Epidermal melanocyte (primary cell): ENCODE measurements at regions not wholly inside any gene's neighbourhood (a gene's known extent, or its start where the extent isn't known, plus 50 kb on each side); places are given as distances from the start of the nearest gene placed in this dataset.
A peak's percentile ranks its signal among the peaks of the same experiment; 100 is the strongest.

Source experiments
- DNase-seq: peaks from one replicate; pipeline ENCODE4 v3.0.0; 2011; ENCODE audit warnings: low spot score; ENCODE audit not compliant: insufficient read length

DNA sequence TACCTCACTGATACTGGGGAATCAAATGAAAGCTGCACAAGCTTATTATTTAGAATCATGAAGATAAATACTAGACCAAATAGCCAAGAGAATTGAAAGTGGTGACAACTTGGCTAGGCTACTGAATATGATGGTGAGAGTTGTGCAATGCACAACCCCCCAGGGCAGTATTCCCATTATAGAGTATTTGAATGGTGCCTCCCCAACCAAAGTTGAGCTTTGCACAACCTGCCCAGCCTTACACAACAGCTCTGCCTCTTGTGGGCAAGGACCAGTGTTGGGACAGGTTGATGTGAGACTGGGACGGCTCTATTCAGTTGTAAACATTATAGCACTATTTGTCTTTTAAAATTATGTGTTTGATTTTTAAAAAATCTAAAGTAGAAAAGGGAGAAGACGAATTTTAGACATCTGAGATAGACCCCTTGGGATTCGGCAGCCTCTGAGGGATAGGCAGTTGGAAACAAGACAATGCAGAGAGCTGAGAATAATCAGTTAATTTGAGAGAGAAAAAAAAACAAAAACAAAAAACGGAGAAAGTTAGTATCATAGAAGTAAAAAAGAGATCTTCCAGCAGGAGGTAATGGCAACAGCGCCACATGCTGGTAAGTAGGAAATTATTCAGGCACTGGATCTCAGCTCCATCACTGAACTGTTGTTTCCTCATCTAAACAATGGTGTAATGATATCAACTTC lies 91.0 kb upstream of the KCNA3 start:
- DNase-seq, result peak; percentile 69

DNA sequence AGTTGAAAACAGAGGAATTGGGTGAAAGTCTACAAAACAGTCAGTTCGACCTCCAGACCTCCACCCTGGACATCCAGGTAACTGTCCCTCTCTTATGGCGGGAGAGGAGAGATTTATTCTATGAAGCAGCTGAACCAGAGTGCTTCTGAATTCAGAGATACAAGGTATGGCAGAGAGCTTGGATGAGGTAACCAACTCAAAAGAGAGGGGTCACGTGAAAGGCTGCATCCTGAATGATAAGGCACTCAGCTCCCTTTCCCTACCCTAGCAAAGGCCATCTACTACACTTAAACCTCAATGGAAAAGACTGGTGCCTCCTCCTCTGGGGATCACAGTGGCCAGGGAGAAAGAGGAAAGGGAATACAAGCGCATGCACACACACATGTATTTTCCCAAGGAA lies 88.4 kb upstream of the KCNA3 start:
- no peak for DNase-seq

DNA sequence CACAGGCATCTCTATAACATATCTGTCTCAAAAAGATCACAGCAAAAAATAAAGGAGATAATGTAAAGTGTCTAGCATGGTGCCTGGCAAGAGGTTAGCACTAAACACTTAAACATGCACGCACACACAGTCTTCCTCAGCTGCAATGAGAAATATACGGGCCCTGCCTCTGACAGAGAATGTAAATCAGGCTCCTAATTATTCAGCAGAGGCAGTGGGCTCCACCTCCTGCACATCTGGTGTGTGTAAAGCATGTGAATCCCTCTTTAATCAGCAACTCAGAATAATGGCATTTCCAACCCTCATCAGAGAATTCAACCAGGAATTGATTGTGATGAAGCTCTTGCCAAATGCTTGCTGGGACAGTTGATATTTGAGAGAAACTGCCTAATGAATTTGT lies 85.6 kb upstream of the KCNA3 start:
- no peak for DNase-seq

DNA sequence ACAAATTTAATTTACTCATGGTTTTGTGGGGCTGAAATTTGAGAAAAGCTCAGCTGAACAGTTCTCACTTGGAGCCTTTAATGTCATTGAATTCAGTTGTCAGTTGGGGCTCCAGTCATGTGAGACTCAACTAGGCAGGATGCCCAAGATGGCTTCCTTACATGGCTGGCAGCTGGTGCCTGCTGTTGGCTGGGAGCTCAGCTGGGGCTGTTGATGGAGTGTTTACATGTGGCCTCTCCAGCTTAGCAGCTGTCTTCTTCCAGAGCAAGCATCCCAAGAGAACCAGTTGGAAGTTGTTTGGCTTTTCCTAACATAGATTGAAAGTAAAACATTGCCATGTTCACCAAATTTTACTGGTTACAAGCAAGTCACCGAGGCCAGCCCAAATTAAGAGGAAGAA lies 81.8 kb upstream of the KCNA3 start:
- no peak for DNase-seq

DNA sequence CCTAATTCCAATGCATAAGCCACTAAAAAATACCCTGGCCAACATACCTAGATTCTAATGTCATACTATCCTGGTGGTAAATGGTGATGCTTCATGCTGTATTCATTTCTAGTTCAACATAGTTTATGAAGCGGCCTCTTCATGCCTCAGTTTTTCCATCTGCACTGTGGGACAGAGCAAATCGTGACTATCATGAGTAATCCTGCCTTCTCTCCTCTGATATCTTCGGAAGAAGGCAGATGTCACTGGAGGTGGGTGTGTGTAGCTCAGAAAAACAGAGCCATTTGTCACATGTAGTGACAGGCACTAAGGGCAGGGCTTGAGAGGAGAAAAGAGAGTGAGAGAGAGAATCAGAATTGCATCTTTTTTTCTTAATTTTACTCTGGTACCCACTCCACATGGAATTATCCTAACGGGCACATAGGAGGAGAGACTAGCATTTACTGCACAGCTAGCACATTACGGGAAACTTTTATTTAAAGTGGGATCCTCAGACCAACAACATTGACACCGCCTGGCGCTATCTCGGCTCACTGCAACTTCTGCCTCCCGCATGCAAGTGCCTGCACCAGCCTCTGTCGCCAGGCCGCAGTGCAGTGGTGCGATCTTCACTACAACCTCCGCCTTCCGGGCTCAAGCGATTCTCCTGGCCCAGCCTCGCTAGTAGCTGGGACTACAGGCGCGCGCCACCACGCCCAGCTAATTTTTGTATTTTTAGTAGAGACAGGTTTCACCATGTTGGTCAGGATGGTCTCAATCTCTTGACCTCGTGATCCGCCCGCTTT lies 78.4 kb upstream of the KCNA3 start:
- no peak for DNase-seq

DNA sequence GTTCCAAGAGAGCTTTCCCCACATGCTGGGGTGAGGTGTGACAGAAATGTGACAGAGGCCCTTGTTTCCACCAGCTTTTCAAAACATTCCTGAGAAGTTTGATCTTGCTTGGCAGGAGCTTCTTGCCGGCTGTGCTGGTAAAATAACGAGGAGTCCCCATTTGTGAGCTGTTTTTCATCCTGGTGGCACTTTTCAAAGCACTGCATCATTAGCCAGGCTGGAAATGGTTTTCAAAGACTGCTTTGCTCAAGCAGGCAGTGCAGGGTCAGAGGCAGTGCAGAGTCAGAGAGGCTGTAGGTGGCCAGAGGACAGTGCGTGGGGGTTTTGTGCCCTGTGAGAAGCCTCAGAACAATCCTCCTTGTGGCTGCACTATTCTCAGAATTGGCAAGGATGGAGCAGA lies 75.8 kb upstream of the KCNA3 start:
- no peak for DNase-seq

DNA sequence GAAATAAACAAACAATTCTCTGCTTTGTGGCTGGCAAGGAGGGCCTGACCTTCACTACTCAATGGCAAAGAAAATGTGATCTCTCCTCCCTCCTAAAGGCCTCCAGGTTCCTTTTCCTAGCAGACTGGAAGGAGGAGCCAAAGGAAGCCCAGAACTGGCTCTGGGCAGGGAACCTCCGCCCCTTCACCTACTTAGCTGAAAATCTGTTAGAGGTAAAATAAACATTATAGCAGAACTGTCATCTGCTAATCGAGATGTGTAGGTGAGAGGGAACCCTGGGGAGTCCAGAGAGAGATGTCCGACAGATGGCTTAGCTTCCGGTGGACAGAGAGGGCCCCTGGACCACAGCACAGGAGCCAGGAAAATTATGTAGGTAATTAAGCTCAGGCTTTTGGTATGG lies 75.2 kb upstream of the KCNA3 start:
- no peak for DNase-seq

DNA sequence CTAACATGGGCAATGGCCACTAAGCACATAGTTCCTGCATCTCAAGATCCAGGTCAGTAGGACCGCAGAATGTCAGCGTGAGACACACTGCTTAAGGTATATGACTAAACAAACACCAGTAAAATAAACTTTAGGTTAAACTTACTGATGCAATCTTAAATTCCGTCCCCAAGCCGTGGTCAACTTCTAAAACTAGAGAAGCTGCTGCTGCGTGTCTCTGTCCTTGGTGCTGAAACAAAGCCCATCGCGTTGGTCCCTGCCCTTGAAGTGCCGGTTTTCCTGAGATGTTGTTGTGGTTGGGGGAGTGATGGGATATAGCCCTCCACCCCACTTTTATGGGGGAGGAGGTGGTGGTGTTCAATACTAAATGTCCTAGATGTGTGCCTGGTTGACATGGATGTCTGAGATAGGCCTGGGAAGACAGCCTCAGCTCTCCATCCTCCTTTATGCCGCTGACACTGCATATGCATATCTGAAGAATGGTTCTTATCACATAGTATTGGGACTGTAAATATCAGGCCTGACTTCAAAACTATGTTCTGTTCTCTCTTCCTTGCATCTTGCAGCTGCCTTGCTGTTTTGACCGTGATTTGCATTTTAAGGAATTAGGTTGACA lies 72.0 kb upstream of the KCNA3 start:
- DNase-seq, result peak; percentile 29

DNA sequence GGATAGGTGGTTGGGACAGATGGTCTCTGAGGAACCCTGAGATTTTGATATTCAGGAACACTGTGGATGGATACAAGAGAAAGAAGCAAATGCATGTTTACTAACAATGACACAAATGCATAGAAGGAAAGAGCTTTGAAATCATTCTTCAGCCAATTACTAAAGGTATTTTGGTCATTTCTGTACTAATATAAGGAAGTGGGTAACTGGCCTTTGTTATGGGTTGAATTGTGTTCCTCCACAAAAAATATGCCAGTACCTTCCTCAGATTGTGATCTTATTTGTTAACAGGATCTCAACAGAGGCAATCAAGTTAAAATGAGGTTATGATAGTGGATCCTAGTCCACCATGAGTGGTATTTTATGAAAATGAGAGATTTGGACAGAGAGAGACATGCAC lies 68.7 kb upstream of the KCNA3 start:
- DNase-seq, result no peak

DNA sequence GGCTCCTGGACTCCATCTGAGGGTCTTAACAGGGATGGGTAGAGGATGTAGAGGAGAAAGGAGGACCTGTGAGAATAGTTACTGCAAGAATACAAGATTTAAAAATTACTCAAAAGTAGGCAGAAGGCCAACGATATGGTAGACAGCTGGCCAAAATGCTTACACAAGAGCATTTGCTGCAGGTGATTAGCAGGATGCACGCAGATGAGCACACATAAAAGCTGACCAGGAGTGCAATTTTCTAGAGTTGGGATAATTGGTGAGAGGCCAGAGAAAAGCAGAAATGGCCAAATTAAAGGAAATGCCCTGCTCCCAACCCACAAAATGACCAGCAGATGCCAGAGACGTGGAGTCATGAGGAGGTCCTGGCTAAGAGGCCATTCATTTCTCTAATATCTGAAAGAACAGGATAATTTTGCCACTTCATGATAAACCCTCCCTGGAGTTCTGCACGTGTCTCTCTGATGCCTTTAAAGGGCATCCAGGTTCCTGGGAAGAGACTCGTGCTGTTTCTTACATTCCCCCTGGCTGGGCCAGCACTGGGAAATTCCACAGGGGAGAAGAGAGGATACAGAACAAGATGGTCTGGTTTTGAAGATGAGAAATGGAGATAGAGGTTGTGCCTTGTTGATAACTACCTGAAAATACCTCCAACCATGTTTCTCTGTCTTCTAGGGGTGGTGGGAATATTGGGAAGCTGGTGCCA lies 62.3 kb upstream of the KCNA3 start:
- no peak for DNase-seq

DNA sequence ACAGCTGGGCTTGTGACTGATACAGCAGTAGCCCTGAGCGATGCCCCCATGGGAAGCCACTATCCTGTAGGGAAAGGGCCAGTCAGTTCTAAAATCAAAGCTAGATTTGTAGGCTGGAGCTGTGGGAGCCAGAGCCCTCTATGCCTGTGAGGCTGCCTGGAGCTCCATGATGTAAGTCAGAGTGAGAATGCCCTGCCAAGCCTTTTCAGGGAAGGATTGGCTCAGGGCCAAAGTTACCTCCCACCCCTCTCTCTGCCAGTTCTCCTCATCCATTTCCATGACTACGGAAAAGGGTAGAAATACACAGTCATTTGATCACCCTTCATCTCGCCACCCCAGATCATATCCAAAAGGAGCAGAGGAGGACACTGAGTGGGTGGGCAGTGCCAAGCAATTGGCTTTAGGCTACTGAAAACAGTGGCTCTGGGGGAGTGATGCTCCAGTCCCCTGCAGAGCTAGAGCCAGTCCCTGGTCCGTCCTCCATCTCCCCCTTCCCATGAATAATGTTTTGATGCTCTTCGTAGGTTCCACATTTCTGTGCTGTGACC lies 59.5 kb upstream of the KCNA3 start:
- DNase-seq, result no peak

DNA sequence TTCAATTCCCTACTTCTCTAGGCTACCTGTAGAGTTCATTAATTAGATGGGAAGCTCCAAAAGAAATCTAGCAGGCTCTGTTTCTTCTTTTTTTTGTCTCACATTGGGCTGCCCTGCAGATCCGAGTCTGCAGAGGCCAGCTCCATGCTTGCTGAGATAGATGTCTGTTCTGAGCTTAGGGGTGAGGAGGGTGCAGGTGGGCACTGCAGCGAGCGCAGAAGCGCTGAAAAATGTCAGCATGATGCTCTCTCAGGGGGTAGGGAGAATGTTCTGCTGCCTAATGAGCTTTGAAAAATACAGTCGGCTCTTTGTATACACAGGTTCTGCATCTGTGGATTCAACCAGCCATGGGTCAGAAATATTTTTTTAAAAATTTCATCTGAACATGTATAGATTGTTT lies 56.8 kb upstream of the KCNA3 start:
- DNase-seq, result no peak

DNA sequence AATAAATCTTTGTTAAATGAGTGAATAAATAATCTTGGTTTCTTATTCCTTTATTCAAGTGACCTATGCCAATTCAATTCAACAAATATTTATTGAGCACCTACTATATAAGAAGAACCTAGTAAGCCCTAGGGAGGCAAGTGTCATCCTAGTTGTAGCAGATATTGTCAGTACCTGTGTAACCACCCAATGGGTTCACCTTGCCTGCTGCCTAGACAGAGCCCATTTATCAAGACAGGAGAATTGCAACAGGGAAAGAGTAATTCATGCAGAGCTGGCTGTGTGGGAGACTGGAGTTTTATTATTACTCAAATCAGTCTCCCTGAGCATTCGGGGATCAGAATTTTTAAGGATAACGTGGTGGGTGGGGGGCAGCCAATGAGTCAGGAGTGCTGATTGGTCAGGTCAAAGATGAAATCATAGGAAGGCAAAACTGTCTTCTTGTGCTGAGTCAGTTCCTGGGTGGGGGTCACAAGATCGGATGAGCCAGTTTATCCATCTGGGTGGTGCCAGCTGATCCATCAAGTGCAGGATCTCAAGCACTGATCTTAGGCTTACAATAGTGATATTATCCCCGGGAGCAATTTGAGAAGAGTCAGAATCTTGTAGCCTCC lies 53.8 kb upstream of the KCNA3 start:
- no peak for DNase-seq

DNA sequence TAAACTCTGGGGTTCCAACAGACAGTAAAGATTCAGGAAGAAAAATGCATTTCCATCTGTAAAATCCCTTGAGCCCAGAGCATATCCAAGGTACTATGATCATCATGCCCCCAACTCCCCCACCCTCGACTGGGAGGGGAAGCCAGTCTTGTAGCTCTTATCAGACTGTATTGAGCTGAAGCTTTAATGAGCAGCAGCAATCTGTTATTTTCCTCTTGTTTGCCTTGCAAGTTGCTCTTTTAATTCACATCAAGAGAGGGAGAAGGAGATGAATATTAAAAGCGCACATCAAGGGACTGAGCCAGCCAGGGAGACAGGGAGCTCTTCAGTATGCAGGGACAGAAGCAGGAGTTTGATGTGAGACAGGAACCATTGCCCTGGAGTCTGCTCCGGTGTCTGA lies 52.5 kb upstream of the KCNA3 start:
- no peak for DNase-seq

DNA sequence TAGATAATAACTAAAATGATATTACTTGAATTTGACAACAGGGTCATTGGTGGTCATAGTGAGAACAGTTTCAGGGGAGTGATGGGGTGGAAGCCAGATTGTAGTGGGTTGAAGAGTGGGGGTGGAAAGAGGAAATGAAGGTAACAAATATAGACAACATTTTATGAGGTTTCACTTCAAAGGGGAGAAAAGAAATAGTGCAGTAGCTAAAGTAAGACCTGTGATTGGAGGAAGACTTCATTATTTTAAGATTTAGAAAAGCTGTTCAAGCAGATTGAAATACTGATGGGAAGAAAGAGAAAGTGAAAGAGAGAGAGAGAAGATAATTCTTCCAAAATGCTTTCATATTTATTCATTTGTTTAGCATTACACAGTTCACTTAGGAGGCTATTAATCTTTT lies 52.0 kb upstream of the KCNA3 start:
- no peak for DNase-seq
